OCI-LY3 (cell line): ENCODE measurements at regions not wholly inside any gene's neighbourhood (a gene's known extent, or its start where the extent isn't known, plus 50 kb on each side); places are given as distances from the start of the nearest gene placed in this dataset.

Experiments used
- H2AFZ ChIP-seq: fragments of 200-600, 300-600 bp; shearing (Covaris generic); 2 replicates; pipeline ENCODE4 v1.6.0; 2014; ENCODE audit warnings: antibody characterized with exemption, low read depth, low read length
- H3K27ac ChIP-seq: fragments of 200-600, 300-600 bp; sonication (generic); 2 replicates; pipeline ENCODE4 v1.5.1; 2014; ENCODE audit warnings: mild to moderate bottlenecking, low read length, moderate library complexity, mixed read lengths
- H3K27me3 ChIP-seq: fragments of 200-600, 300-600 bp; sonication (generic); 2 replicates; pipeline ENCODE4 v1.6.1; 2014; ENCODE audit warnings: low read depth, low read length, mixed read lengths
- H3K36me3 ChIP-seq: fragments of 200-600, 300-600 bp; sonication (generic); replicated peaks from 2 replicates; pipeline ENCODE3; 2014; ENCODE audit warnings: low read depth, low read length, mixed read lengths
- H3K4me1 ChIP-seq: fragments of 300-600, 200-600 bp; sonication (generic); 2 replicates; pipeline ENCODE4 v1.6.1; 2014; ENCODE audit warnings: low read length, mixed read lengths
- H3K4me2 ChIP-seq: fragments of 200-600, 300-600 bp; sonication (generic); 2 replicates; pipeline ENCODE4 v1.6.1; 2014; ENCODE audit warnings: low read length, mixed read lengths
- H3K4me3 ChIP-seq: fragments of 300-600, 200-600 bp; sonication (generic); 2 replicates; pipeline ENCODE4 v1.5.1; 2014; ENCODE audit warnings: antibody characterized with exemption, mild to moderate bottlenecking, low read length, moderate library complexity
- H3K79me2 ChIP-seq: fragments of 300-600, 200-600 bp; shearing (Covaris generic); 2 replicates; pipeline ENCODE4 v1.6.1; 2014; ENCODE audit warnings: mild to moderate bottlenecking, low read length, mixed read lengths
- H3K9ac ChIP-seq: fragments of 300-600, 200-600 bp; shearing (Covaris generic); 2 replicates; pipeline ENCODE4 v1.6.0; 2014; ENCODE audit warnings: mild to moderate bottlenecking, low read length, moderate library complexity
- H3K9me3 ChIP-seq: fragments of 200-600, 300-600 bp; shearing (Covaris generic); 2 replicates; pipeline ENCODE4 v1.6.1; 2014; ENCODE audit warnings: low read length, mixed read lengths; ENCODE audit not compliant: insufficient read depth
- H4K20me1 ChIP-seq: fragments of 200-600, 300-600 bp; sonication (generic); 2 replicates; pipeline ENCODE4 v1.6.1; 2016; ENCODE audit warnings: low read length, mixed read lengths; ENCODE audit not compliant: insufficient read depth
- EZH2phosphoT487 ChIP-seq: fragments of 200-600 bp; shearing (Covaris generic); IDR thresholded peaks from 2 replicates; pipeline ENCODE4 v1.6.1; 2018; ENCODE audit warnings: antibody characterized with exemption, mixed run types, low read depth
- TF ChIP-seq, protein P1 (sequence below): fragments of 200-600, 300-600 bp; sonication (generic); IDR thresholded peaks from 2 replicates; pipeline ENCODE4 v1.5.1; 2014; ENCODE audit warnings: antibody characterized with exemption, low read length, low read depth

- H3K79me2 ChIP-seq = no peaks in the 10 kb centered on the region
- H3K36me3 ChIP-seq = no peaks in the 10 kb centered on the region
- no peak overlapping the region for H3K9ac ChIP-seq
- no peaks in the 10 kb centered on the region for H3K9me3 ChIP-seq
- H3K4me1 ChIP-seq = 0 out of 2 replicates have a peak, but pooled peaks cover 5% of the 10 kb centered on the region
- H3K27ac ChIP-seq = no peak overlapping the region
- no peak for TF ChIP-seq EZH2phosphoT487
- TF ChIP-seq, protein P1, sequence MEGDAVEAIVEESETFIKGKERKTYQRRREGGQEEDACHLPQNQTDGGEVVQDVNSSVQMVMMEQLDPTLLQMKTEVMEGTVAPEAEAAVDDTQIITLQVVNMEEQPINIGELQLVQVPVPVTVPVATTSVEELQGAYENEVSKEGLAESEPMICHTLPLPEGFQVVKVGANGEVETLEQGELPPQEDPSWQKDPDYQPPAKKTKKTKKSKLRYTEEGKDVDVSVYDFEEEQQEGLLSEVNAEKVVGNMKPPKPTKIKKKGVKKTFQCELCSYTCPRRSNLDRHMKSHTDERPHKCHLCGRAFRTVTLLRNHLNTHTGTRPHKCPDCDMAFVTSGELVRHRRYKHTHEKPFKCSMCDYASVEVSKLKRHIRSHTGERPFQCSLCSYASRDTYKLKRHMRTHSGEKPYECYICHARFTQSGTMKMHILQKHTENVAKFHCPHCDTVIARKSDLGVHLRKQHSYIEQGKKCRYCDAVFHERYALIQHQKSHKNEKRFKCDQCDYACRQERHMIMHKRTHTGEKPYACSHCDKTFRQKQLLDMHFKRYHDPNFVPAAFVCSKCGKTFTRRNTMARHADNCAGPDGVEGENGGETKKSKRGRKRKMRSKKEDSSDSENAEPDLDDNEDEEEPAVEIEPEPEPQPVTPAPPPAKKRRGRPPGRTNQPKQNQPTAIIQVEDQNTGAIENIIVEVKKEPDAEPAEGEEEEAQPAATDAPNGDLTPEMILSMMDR = no peak
- no peak overlapping the region for H2AFZ ChIP-seq
- H3K4me3 ChIP-seq = no peak overlapping the region
- no peaks in the 10 kb centered on the region for H4K20me1 ChIP-seq
- H3K4me2 ChIP-seq = no peak overlapping the region
- H3K27me3 ChIP-seq = peaks cover 15% of the 10 kb centered on the region
These were observed 264.4 kb upstream of the FOXF1 start for GRCh38 chr16:86245895-86246294.

DNA sequence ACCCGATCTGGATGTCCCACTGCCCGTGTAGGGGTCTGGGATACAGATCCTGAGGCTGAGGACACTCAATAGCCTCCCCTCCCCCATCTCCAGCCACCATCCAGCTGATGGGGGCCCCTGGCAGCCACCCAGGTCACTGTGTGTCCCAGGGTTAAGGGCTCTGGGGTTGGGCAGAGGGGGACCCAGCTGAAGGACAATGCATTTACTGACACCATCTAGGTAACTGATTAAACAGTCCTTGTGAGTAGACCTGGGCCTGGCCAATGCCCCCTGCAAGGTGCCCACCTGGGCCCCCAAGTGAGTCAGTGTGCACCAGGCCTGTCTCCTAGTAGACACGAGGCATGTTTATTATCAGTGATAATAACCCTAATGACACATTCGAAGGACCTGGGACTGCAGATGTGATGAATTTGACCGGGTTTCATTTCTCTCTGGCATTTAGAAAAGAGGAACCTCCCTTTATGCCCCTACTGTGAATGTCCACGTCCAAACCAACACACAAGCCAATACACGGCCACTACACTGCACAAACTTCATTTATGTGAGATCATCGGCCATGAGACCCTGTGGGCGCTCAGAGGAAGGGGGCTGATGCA lies 261.9 kb upstream of the FOXF1 start:
- Histone ChIP-seq H3K79me2 (no peaks in the 10 kb centered on the region), H3K27ac (no peak overlapping the region), H3K9ac (no peak overlapping the region), H3K4me1 (0 out of 2 replicates have a peak, but pooled peaks cover 5% of the 10 kb centered on the region), H3K4me2 (no peak overlapping the region), H3K9me3 (no peaks in the 10 kb centered on the region), H4K20me1 (no peaks in the 10 kb centered on the region), H2AFZ (no peak overlapping the region), H3K27me3 (peaks cover 9% of the 10 kb centered on the region; the same call in 1 of the 2 replicates), H3K4me3 (no peak overlapping the region), H3K36me3 (no peaks in the 10 kb centered on the region)
- TF ChIP-seq EZH2phosphoT487 = no peak
- TF ChIP-seq, protein P1 = no peak

GRCh38 chr16:86249631-86250030 lies 260.7 kb upstream of the FOXF1 start:
- H3K79me2 ChIP-seq = no peaks in the 10 kb centered on the region
- TF ChIP-seq, protein P1 = no peak
- no peak for TF ChIP-seq EZH2phosphoT487
- no peak overlapping the region for H3K4me3 ChIP-seq
- no peaks in the 10 kb centered on the region for H4K20me1 ChIP-seq
- 0 out of 2 replicates have a peak, but pooled peaks cover 5% of the 10 kb centered on the region for H3K4me1 ChIP-seq
- no peak overlapping the region for H3K27ac ChIP-seq
- H3K9me3 ChIP-seq = no peaks in the 10 kb centered on the region
- no peaks in the 10 kb centered on the region for H3K36me3 ChIP-seq
- peaks cover 9% of the 10 kb centered on the region; the same call in 1 of the 2 replicates for H3K27me3 ChIP-seq
- H3K9ac ChIP-seq = no peak overlapping the region
- no peak overlapping the region for H3K4me2 ChIP-seq
- H2AFZ ChIP-seq = no peak overlapping the region

DNA sequence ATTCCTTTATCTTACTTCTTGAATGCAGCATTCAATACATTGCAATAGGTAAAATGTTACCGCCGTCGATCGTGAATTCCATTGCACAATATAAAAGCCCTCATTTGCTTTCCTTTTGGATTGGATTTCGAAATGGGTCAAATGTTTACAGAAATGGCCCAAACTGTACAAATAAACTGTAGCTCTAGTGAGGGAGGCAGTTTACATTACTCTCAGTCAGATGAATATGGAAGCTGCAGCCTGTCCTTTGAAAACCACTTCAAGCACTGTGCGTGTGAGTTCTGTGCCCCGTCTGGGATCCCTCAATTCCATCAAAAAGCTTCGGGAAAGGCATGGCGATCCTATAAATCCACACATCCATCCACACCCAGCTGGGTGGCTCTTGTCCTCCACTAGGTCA lies 258.6 kb upstream of the FOXF1 start:
- Histone ChIP-seq H3K4me2 (no peak overlapping the region), H3K27ac (no peak overlapping the region), H3K36me3 (no peaks in the 10 kb centered on the region), H2AFZ (no peak overlapping the region), H3K79me2 (no peaks in the 10 kb centered on the region), H3K4me3 (no peak overlapping the region), H3K4me1 (0 out of 2 replicates have a peak, but pooled peaks cover 5% of the 10 kb centered on the region), H3K9ac (no peak overlapping the region), H3K9me3 (no peaks in the 10 kb centered on the region), H4K20me1 (no peaks in the 10 kb centered on the region), H3K27me3 (peaks cover 19% of the 10 kb centered on the region)
- TF ChIP-seq, protein P1 = no peak
- no peak for TF ChIP-seq EZH2phosphoT487
